ENCODE measurements at regions not wholly inside any gene's neighbourhood (a gene's known extent, or its start where the extent isn't known, plus 50 kb on each side); places are given as distances from the start of the nearest gene placed in this dataset.

GRCh38 chr7:92991190-92991589, 126.6 kb downstream of the SAMD9 start:
- Histone ChIP-seq H3K27ac (no peak overlapping the region), H3K4me3 (no peak overlapping the region), H3K36me3 (no peaks in the 10 kb centered on the region), H3K9me3 (no peaks in the 10 kb centered on the region), H3K27me3 (no peaks in the 10 kb centered on the region), H3K4me1 (no peaks in the 10 kb centered on the region)
- DNase-seq (ENCODE audit: low spot score): no peak
- TF ChIP-seq CTCF (IDR thresholded peaks at IDR 0.05): no peak

DNA sequence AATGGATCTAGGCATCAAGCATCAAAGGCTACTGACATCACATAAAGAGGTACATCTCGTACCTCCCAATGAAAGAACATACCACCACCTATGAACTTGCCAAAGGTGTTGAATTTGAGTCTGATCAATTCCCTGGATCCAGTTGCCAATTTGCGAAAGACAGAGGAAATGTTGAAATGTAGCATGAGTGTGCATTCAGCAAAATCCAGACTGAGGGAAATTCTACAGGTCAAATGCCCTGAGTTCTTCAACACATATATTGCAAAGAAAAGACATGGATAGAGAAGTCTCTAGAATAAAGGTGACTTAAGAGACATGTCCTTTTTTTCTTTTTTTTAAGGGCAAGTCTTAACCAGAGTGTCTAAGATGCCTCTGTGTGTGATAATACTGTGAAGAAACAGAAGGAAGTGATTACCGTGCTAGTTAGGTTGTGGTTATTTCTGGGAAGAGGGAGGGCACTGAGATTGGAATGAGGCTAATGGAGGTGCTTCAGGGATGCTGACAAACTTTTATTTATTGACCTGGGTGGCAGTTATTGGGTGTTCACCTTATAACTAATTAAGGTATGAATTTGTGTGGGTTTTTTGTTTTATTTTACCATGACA, 128.7 kb downstream of the SAMD9 start:
- Histone ChIP-seq H3K4me3 (no peak overlapping the region), H3K27ac (no peak overlapping the region), H3K9me3 (no peaks in the 10 kb centered on the region), H3K36me3 (no peaks in the 10 kb centered on the region), H3K27me3 (no peaks in the 10 kb centered on the region), H3K4me1 (no peaks in the 10 kb centered on the region)
- TF ChIP-seq CTCF (IDR thresholded peaks at IDR 0.05): no peak
- no peak for DNase-seq (ENCODE audit: low spot score)

DNA sequence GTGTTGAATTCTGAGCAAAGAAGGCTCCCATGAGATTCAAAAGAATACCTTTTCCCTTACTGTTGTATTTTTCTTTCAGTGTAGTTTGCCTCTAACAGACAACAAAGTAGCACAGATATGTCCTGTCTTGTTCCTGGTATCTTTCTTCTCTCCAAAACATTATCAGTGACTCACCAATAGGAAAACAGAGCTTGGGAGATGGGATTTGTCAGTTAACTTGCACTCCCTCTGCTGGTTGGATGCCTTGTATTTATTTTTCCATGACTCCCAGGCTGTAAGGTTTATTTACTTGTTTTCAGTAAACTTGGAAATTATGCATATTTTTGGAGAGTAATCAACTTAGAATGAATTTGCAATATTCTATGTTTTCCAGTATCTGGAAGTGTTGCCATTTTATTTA, 129.7 kb downstream of the SAMD9 start:
- Histone ChIP-seq H3K36me3 (no peaks in the 10 kb centered on the region), H3K4me1 (no peaks in the 10 kb centered on the region), H3K9me3 (no peaks in the 10 kb centered on the region), H3K27me3 (no peaks in the 10 kb centered on the region), H3K27ac (no peak overlapping the region), H3K4me3 (no peak overlapping the region)
- DNase-seq (ENCODE audit: low spot score): no peak
- peak in 1 of 2 donors; percentile 59 for TF ChIP-seq CTCF (IDR thresholded peaks at IDR 0.05)

DNA sequence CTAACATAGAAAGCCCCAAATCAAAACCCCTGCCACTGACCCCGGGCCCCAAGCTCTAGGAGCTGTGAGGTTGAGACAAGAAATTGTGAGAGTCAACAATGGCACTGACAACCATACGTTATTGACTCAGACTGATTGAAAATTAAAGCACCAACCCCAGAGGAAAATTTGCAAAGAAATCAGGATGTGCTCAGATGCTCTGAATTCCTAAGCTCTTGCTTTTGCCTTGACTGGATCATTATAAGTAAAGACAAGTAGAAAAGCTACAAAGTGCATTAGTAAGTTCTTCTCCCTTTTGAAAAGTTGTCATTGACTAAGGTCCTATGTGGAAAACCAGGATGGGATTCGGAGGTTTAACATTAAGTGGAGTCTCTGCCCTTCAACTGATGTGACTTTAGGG, 130.2 kb downstream of the SAMD9 start:
- Histone ChIP-seq H3K27me3 (no peaks in the 10 kb centered on the region), H3K27ac (no peak overlapping the region), H3K4me1 (no peaks in the 10 kb centered on the region), H3K36me3 (no peaks in the 10 kb centered on the region), H3K4me3 (no peak overlapping the region), H3K9me3 (no peaks in the 10 kb centered on the region)
- no peak for TF ChIP-seq CTCF (IDR thresholded peaks at IDR 0.05)
- DNase-seq (ENCODE audit: low spot score): no peak

GRCh38 chr7:92987095-92987494, 130.7 kb downstream of the SAMD9 start:
- Histone ChIP-seq H3K36me3 (no peaks in the 10 kb centered on the region), H3K27ac (no peak overlapping the region), H3K4me1 (no peaks in the 10 kb centered on the region), H3K27me3 (no peaks in the 10 kb centered on the region), H3K9me3 (no peaks in the 10 kb centered on the region), H3K4me3 (no peak overlapping the region)
- no peak for DNase-seq (ENCODE audit: low spot score)
- no peak for TF ChIP-seq CTCF (IDR thresholded peaks at IDR 0.05)

DNA sequence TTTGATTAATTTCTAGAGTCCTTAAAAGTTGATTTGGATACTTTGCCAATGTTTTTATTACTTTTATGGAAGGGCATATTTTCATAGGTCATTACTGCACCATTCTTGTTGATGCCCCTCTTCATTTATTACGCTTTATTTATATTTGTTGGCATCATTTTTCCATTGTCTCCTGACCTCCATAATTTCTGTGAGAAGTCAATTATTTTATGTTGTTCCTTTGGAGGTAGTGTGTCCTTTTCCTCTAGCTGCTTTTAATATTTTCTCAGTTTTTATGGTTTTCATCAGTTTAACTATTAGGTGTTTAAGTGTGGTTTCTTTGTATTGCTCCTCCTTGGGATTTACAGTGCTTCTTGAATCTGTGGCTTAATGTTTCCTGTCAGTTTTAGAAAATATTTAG, 134.9 kb downstream of the SAMD9 start:
- H3K4me1 ChIP-seq: no peaks in the 10 kb centered on the region
- no peaks in the 10 kb centered on the region for H3K36me3 ChIP-seq
- DNase-seq (ENCODE audit: low spot score): no peak
- no peak overlapping the region for H3K27ac ChIP-seq
- TF ChIP-seq CTCF (IDR thresholded peaks at IDR 0.05): no peak
- H3K9me3 ChIP-seq: peaks cover 0 to 23% of the 10 kb centered on the region in 2 donors
- H3K27me3 ChIP-seq: no peaks in the 10 kb centered on the region
- no peak overlapping the region for H3K4me3 ChIP-seq
